MM.1S (cell line): ENCODE measurements at regions not wholly inside any gene's neighbourhood (a gene's known extent, or its start where the extent isn't known, plus 50 kb on each side); places are given as distances from the start of the nearest gene placed in this dataset.

ENCODE experiments used
- DNase-seq: peaks from one replicate; pipeline ENCODE4 v3.0.0-alpha.2; 2015
- H2AFZ ChIP-seq: fragments of 300-600 bp; sonication (generic); 2 replicates; pipeline ENCODE4 v1.6.0; 2016; ENCODE audit warnings: antibody characterized with exemption, low read length
- H3F3A ChIP-seq: fragments of 300-600 bp; sonication (generic); 2 replicates; pipeline ENCODE4 v1.6.1; 2016; ENCODE audit warnings: mild to moderate bottlenecking, antibody characterized with exemption, low read length, moderate library complexity, mixed read lengths; ENCODE audit not compliant: insufficient read depth
- H3K27ac ChIP-seq: fragments of 300-600 bp; sonication (generic); 2 replicates; pipeline ENCODE4 v1.5.1; 2016; ENCODE audit warnings: mild to moderate bottlenecking, low read length
- H3K27me3 ChIP-seq: fragments of 300-600 bp; sonication (generic); replicated peaks from 2 replicates; pipeline ENCODE4 v1.6.0; 2016; ENCODE audit warnings: low read length; ENCODE audit not compliant: insufficient read depth
- H3K36me3 ChIP-seq: fragments of 300-600 bp; sonication (generic); replicated peaks from 2 replicates; pipeline ENCODE4 v1.6.1; 2016; ENCODE audit warnings: mild to moderate bottlenecking, low read length, mixed read lengths; ENCODE audit not compliant: insufficient read depth
- H3K4me1 ChIP-seq: fragments of 300-600 bp; sonication (generic); 2 replicates; pipeline ENCODE4 v1.6.1; 2016; ENCODE audit warnings: low read length, mixed read lengths
- H3K4me2 ChIP-seq: fragments of 300-600 bp; sonication (generic); 2 replicates; pipeline ENCODE4 v1.6.0; 2016; ENCODE audit warnings: low read depth, low read length
- H3K4me3 ChIP-seq: fragments of 300-600 bp; sonication (generic); 2 replicates; pipeline ENCODE4 v1.5.1; 2016; ENCODE audit warnings: low read length, mixed read lengths
- H3K79me2 ChIP-seq: fragments of 300-600 bp; sonication (generic); 2 replicates; pipeline ENCODE4 v1.6.1; 2016; ENCODE audit warnings: mixed run types, low read length, mixed read lengths
- H3K9ac ChIP-seq: fragments of 300-600 bp; sonication (generic); 2 replicates; pipeline ENCODE4 v1.6.1; 2016; ENCODE audit warnings: low read length, mixed read lengths
- H3K9me2 ChIP-seq: fragments of 300-600 bp; sonication (generic); replicated peaks from 2 replicates; pipeline ENCODE4 v1.6.1; 2016; ENCODE audit warnings: mild to moderate bottlenecking, low read length, mixed read lengths; ENCODE audit not compliant: insufficient read depth
- H3K9me3 ChIP-seq: fragments of 300-600 bp; sonication (generic); replicated peaks from 2 replicates; pipeline ENCODE4 v1.6.1; 2016; ENCODE audit warnings: mild to moderate bottlenecking, low read length, mixed read lengths; ENCODE audit not compliant: insufficient read depth
- H4K20me1 ChIP-seq: fragments of 300-600 bp; sonication (generic); 2 replicates; pipeline ENCODE4 v1.6.1; 2016; ENCODE audit warnings: mild to moderate bottlenecking, low read length, moderate library complexity, mixed read lengths; ENCODE audit not compliant: insufficient read depth
- EZH2 ChIP-seq: fragments of 300-600 bp; sonication (generic); optimal IDR thresholded peaks from 2 replicates; pipeline ENCODE3; 2017; ENCODE audit warnings: low read depth, mild to moderate bottlenecking, antibody characterized with exemption, low read length, mixed read lengths
- EZH2phosphoT487 ChIP-seq: fragments of 300-600 bp; sonication (generic); IDR thresholded peaks from 2 replicates; pipeline ENCODE4 v1.6.1; 2018; ENCODE audit warnings: antibody characterized with exemption, low read length
- TF ChIP-seq, protein P1 (sequence below): fragments of 300-600 bp; sonication (generic); IDR thresholded peaks from 2 replicates; pipeline ENCODE4 v1.5.1; 2016; ENCODE audit warnings: antibody characterized with exemption, low read length, mixed read lengths

DNA sequence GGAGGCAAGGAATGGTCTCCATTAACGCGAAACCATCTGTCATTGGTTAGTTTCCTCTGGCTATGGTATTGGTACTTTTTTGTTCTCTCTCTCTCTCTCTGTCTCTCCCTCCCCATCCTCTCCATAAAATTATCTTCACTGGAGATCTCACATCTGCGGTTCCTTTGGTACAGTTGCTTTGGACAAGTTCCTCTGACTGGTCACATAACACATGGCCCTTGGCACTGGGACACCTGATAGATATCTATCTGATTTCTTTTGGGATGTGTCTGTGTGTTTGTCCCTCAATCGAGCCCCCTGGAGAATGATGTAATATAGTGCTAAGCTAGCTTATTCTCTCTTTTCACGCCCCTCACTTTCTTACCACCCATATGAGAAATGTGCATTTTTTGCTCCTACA, 682.0 kb upstream of the B3GALT2 start:
- TF ChIP-seq, protein P1, sequence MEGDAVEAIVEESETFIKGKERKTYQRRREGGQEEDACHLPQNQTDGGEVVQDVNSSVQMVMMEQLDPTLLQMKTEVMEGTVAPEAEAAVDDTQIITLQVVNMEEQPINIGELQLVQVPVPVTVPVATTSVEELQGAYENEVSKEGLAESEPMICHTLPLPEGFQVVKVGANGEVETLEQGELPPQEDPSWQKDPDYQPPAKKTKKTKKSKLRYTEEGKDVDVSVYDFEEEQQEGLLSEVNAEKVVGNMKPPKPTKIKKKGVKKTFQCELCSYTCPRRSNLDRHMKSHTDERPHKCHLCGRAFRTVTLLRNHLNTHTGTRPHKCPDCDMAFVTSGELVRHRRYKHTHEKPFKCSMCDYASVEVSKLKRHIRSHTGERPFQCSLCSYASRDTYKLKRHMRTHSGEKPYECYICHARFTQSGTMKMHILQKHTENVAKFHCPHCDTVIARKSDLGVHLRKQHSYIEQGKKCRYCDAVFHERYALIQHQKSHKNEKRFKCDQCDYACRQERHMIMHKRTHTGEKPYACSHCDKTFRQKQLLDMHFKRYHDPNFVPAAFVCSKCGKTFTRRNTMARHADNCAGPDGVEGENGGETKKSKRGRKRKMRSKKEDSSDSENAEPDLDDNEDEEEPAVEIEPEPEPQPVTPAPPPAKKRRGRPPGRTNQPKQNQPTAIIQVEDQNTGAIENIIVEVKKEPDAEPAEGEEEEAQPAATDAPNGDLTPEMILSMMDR, result no peak
- TF ChIP-seq EZH2phosphoT487 (no peak), EZH2 (no peak)
- no peaks in the 10 kb centered on the region for H3K4me1 ChIP-seq
- H2AFZ ChIP-seq, result no peak overlapping the region
- no peak overlapping the region for H3K4me2 ChIP-seq
- H3K79me2 ChIP-seq, result no peaks in the 10 kb centered on the region
- no peak overlapping the region for H3K27ac ChIP-seq
- no peaks in the 10 kb centered on the region for H3K27me3 ChIP-seq
- H3F3A ChIP-seq, result no peaks in the 10 kb centered on the region
- H3K9me3 ChIP-seq, result no peaks in the 10 kb centered on the region
- DNase-seq, result no peak
- no peaks in the 10 kb centered on the region for H4K20me1 ChIP-seq
- no peaks in the 10 kb centered on the region for H3K36me3 ChIP-seq
- H3K4me3 ChIP-seq, result no peak overlapping the region
- no peak overlapping the region for H3K9ac ChIP-seq
- H3K9me2 ChIP-seq, result no peaks in the 10 kb centered on the region

DNA sequence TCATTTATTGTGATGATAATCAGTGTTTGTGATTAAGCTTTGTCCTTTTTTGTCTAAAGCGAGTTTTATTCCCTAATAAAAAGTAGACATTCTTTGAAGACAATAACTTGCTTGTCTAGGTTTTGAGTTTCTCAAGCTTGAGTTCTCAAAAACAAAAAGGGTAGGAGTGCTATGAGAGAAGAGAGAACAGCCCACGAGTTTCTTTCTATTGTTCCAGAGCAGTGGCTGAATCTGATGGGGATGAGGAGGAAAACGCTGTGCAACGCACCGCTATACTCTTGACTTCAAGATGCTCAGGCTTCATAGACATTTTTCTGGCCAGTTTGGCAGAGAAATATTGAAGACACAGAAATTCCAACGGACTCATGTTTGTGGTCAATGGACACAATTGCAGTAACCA, 669.8 kb upstream of the B3GALT2 start:
- no peak overlapping the region for H3K27ac ChIP-seq
- H3K27me3 ChIP-seq, result no peaks in the 10 kb centered on the region
- no peaks in the 10 kb centered on the region for H3K79me2 ChIP-seq
- no peak for DNase-seq
- H3K4me3 ChIP-seq, result no peak overlapping the region
- no peaks in the 10 kb centered on the region for H3K36me3 ChIP-seq
- H3K9me2 ChIP-seq, result no peaks in the 10 kb centered on the region
- TF ChIP-seq, protein P1, result no peak
- no peak for TF ChIP-seq EZH2phosphoT487
- no peak for TF ChIP-seq EZH2
- no peak overlapping the region for H3K9ac ChIP-seq
- no peaks in the 10 kb centered on the region for H3K9me3 ChIP-seq
- H4K20me1 ChIP-seq, result no peaks in the 10 kb centered on the region
- H3K4me1 ChIP-seq, result no peaks in the 10 kb centered on the region
- no peak overlapping the region for H3K4me2 ChIP-seq
- no peak overlapping the region for H2AFZ ChIP-seq
- H3F3A ChIP-seq, result no peaks in the 10 kb centered on the region

DNA sequence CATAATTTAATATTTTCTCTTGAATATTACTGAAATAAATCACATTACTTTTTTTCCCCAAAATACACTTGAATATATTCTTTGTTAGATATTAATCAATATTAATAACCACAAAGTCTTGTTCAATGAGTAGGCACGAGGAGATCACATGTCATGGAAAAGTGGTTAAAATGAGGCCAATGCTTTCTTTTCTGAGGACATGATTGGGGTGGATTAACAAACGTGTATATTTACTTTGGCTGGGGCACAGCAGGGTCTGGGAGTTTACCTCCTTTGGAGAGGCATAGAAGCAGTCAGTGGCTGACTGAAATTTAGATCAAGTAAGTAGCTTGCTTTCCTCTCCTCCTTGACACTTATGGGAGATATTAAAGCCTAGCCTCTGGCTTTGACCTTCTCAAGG, 664.3 kb upstream of the B3GALT2 start:
- H3K4me2 ChIP-seq, result no peak overlapping the region
- H3K79me2 ChIP-seq, result no peaks in the 10 kb centered on the region
- no peak overlapping the region for H3K9ac ChIP-seq
- no peaks in the 10 kb centered on the region for H3F3A ChIP-seq
- no peaks in the 10 kb centered on the region for H3K9me2 ChIP-seq
- no peak overlapping the region for H3K27ac ChIP-seq
- no peaks in the 10 kb centered on the region for H3K36me3 ChIP-seq
- no peaks in the 10 kb centered on the region for H3K27me3 ChIP-seq
- TF ChIP-seq EZH2phosphoT487, result no peak
- TF ChIP-seq, protein P1, result no peak
- no peaks in the 10 kb centered on the region for H3K4me1 ChIP-seq
- H3K4me3 ChIP-seq, result no peak overlapping the region
- no peak overlapping the region for H2AFZ ChIP-seq
- H3K9me3 ChIP-seq, result no peaks in the 10 kb centered on the region
- no peaks in the 10 kb centered on the region for H4K20me1 ChIP-seq
- no peak for DNase-seq
